Endothelial cell of umbilical vein (primary cell): ENCODE measurements at regions not wholly inside any gene's neighbourhood (a gene's known extent, or its start where the extent isn't known, plus 50 kb on each side); places are given as distances from the start of the nearest gene placed in this dataset.

Experiments used
- BruUV-seq: library from RNA; stranded (reverse); fragments of 400-500 nt; replicated peaks from 2 replicates; lab custom pipeline; 2021; lab: Mats Ljungman, UMichigan
- CTCF ChIA-PET: fragments of 300-600, 350-600 bp; sonication (Branson Sonifier 250); formaldehyde crosslinking; loops from one replicate; lab custom pipeline; 2021; ENCODE audit warnings: antibody characterized with exemption, inconsistent platforms; lab: Charles Lee
- POLR2A ChIA-PET: fragments of 300-600, 350-600 bp; sonication (Branson Sonifier 250); formaldehyde crosslinking; loops from one replicate; lab custom pipeline; 2021; ENCODE audit warnings: antibody characterized with exemption, inconsistent platforms; lab: Charles Lee
- DNase-seq: peaks from one replicate; pipeline ENCODE4 v3.0.0-alpha.2; 2011; ENCODE audit warnings: low read depth, low spot score
- FAIRE-seq: peaks from 2 replicates; lab custom pipeline; 2011; peaks lifted over from hg19 to GRCh38; lab: Jason Lieb, UNC
- H2AFZ ChIP-seq: 2 replicates; pipeline ENCODE4 v1.6.0; 2012; ENCODE audit warnings: low read depth, low read length, control low read depth, inconsistent platforms
- H3K27ac ChIP-seq: 2 replicates; pipeline ENCODE4 v1.5.1; 2011; ENCODE audit warnings: low read depth, mild to moderate bottlenecking, control low read depth, low read length, moderate library complexity; ENCODE audit not compliant: insufficient read depth
- H3K27me3 ChIP-seq, 2 experiments: 2 replicates each; pipeline versions ENCODE4 v1.6.0 to v1.6.1; 2011; ENCODE audit warnings: low read length in 2 of 2, mixed read lengths in 1 of 2; ENCODE audit not compliant: control insufficient read depth in 2 of 2, insufficient read depth in 2 of 2
- H3K36me3 ChIP-seq, 2 experiments: 2 replicates in 1 of 2; 3 replicates in 1 of 2; pipeline ENCODE4 v1.5.1; 2011; ENCODE audit warnings: low read length in 2 of 2, mild to moderate bottlenecking in 1 of 2, moderate library complexity in 1 of 2; ENCODE audit not compliant: control insufficient read depth in 2 of 2, insufficient read depth in 2 of 2; ENCODE audit errors: extremely low read depth in 1 of 2
- H3K4me1 ChIP-seq: 3 replicates; pipeline ENCODE4 v1.5.1; 2011; ENCODE audit warnings: mild to moderate bottlenecking, low read length; ENCODE audit not compliant: control insufficient read depth, insufficient read depth; ENCODE audit errors: extremely low read depth
- H3K4me2 ChIP-seq: 2 replicates; pipeline ENCODE4 v1.6.1; 2011; ENCODE audit warnings: low read length, control low read depth, mixed read lengths; ENCODE audit not compliant: insufficient read depth
- H3K4me3 ChIP-seq, 3 experiments: fragments of 200-600 bp in 1 of 3; sonication (generic), shearing (Covaris generic) in 1 of 3; replicated peaks in 1 of 3; 2 replicates each; pipeline ENCODE4 v1.5.1; 2011 to 2016; ENCODE audit warnings: control low read depth in 3 of 3, low read length in 3 of 3, mild to moderate bottlenecking in 2 of 3, inconsistent platforms in 1 of 3, low read depth in 1 of 3, moderate library complexity in 1 of 3; ENCODE audit not compliant: insufficient read depth in 1 of 3
- H3K79me2 ChIP-seq: 2 replicates; pipeline ENCODE4 v1.6.0; 2012; ENCODE audit warnings: low read length, inconsistent platforms; ENCODE audit not compliant: control insufficient read depth, insufficient read depth
- H3K9ac ChIP-seq: replicated peaks from 2 replicates; pipeline ENCODE3; 2011; ENCODE audit warnings: low read length, control low read depth; ENCODE audit not compliant: insufficient read depth; ENCODE audit errors: extremely low read depth
- H3K9me1 ChIP-seq: replicated peaks from 3 replicates; pipeline ENCODE4 v1.6.0; 2011; ENCODE audit warnings: mild to moderate bottlenecking, low read length; ENCODE audit not compliant: control insufficient read depth, insufficient read depth; ENCODE audit errors: extremely low read depth
- H3K9me3 ChIP-seq: replicated peaks from 2 replicates; pipeline ENCODE4 v1.5.1; 2012; ENCODE audit warnings: low read length, inconsistent platforms; ENCODE audit not compliant: control insufficient read depth, insufficient read depth
- H4K20me1 ChIP-seq: replicated peaks from 2 replicates; pipeline ENCODE3; 2011; ENCODE audit warnings: mild to moderate bottlenecking, low read length; ENCODE audit not compliant: control insufficient read depth, insufficient read depth; ENCODE audit errors: extremely low read depth
- CTCF ChIP-seq, 2 donors: IDR thresholded peaks; 1 replicate in 1 of 2; 2 replicates in 1 of 2; pipeline ENCODE4 v1.5.1; 2011; ENCODE audit warnings: low read length in 2 of 2, mild to moderate bottlenecking in 2 of 2, moderate library complexity in 2 of 2, control low read depth in 1 of 2, inconsistent platforms in 1 of 2, low read depth in 1 of 2; ENCODE audit not compliant: insufficient read depth in 1 of 2; ENCODE audit errors: extremely low read depth in 1 of 2
- EZH2 ChIP-seq: IDR thresholded peaks from 2 replicates; pipeline ENCODE4 v1.6.1; 2012; ENCODE audit warnings: borderline replicate concordance, low read depth, mild to moderate bottlenecking, moderate library complexity, low read length, inconsistent platforms; ENCODE audit not compliant: severe bottlenecking
- FOS ChIP-seq: IDR thresholded peaks from 2 replicates; pipeline ENCODE4 v1.6.1; 2011; ENCODE audit warnings: mild to moderate bottlenecking, low read length, moderate library complexity, borderline replicate concordance; ENCODE audit not compliant: insufficient read depth
- GATA2 ChIP-seq: IDR thresholded peaks from 2 replicates; pipeline ENCODE4 v1.7.0; 2011; ENCODE audit warnings: low read depth, mild to moderate bottlenecking, moderate library complexity, mixed read lengths, low read length; ENCODE audit not compliant: insufficient read length, insufficient read depth
- JUN ChIP-seq: IDR thresholded peaks from 2 replicates; pipeline ENCODE4 v1.6.1; 2011; ENCODE audit warnings: borderline replicate concordance, low read depth; ENCODE audit not compliant: insufficient read length, insufficient read depth
- MAX ChIP-seq: IDR thresholded peaks from 2 replicates; pipeline ENCODE4 v1.6.1; 2011; ENCODE audit not compliant: insufficient read depth, insufficient read length
- MYC ChIP-seq: IDR thresholded peaks from one replicate; pipeline ENCODE4 v1.6.1; 2011; ENCODE audit warnings: mild to moderate bottlenecking, low read depth, low read length
- POLR2A ChIP-seq: IDR thresholded peaks from 2 replicates; pipeline ENCODE4 v1.6.1; 2012; ENCODE audit warnings: low read depth, mild to moderate bottlenecking, control low read depth, low read length
- POLR2AphosphoS5 ChIP-seq: IDR thresholded peaks from 2 replicates; pipeline ENCODE4 v1.6.1; 2012; ENCODE audit warnings: low read depth, mild to moderate bottlenecking, control low read depth, low read length, moderate library complexity; ENCODE audit not compliant: insufficient read depth
- dilution Hi-C: fragments of 300-500 bp; cut with MboI; formaldehyde crosslinking; loops from one replicate; pipeline ENCODE4 v1.15.0; 2019; ENCODE audit warnings: low sequenced_read_pairs; ENCODE audit not compliant: extremely low pct_ligation_motif_present
- intact Hi-C: fragments of 100-400 bp; cut with micrococcal nuclease; formaldehyde crosslinking; loops from one replicate; pipeline ENCODE4 v1.10.0; 2022

GRCh38 chr7:26460351-26461085 is 168.9 kb downstream of the SNX10 start:
- TF ChIP-seq POLR2A (no peak), CTCF (IDR thresholded peaks at IDR 0.05; ENCODE audit: extremely low read depth in 1 of 2, insufficient read depth in 1 of 2, low read depth in 1 of 2, low read length in 2 of 2) (no peak), POLR2AphosphoS5 (no peak), EZH2 (no peak), GATA2 (no peak), MYC (no peak), FOS (no peak), JUN (no peak), MAX (no peak)
- ChIA-PET POLR2A (no interaction called here), CTCF (interaction anchor here (1.0 to 2.5 kb wide), 7 partner anchors 40 to 1244 kb away, joined by 3 to 7 read pairs (median 4); no protein-coding TSS in a partner anchor)
- H3K36me3 ChIP-seq: no peaks in the 10 kb centered on the region
- no peak overlapping the region for H3K4me2 ChIP-seq
- BruUV-seq: no TSS peak
- H3K27me3 ChIP-seq: no peaks in the 10 kb centered on the region
- no peak overlapping the region for H3K27ac ChIP-seq
- H2AFZ ChIP-seq: no peak overlapping the region
- H3K4me3 ChIP-seq: no peak overlapping the region
- H4K20me1 ChIP-seq: no peaks in the 10 kb centered on the region
- peaks cover 5% of the 10 kb centered on the region for H3K4me1 ChIP-seq
- no peaks in the 10 kb centered on the region for H3K79me2 ChIP-seq
- intact Hi-C loops (no loop called here), dilution Hi-C loops (no loop called here)
- FAIRE-seq (no peak), DNase-seq (no peak)
- no peaks in the 10 kb centered on the region for H3K9me1 ChIP-seq
- H3K9ac ChIP-seq: no peak overlapping the region
- H3K9me3 ChIP-seq: no peaks in the 10 kb centered on the region
